HG02798 (cell line): ENCODE measurements at regions not wholly inside any gene's neighbourhood (a gene's known extent, or its start where the extent isn't known, plus 50 kb on each side); places are given as distances from the start of the nearest gene placed in this dataset.

Source experiments
- ATAC-seq: cut with Tn5 transposase; IDR thresholded peaks from one replicate; pipeline ENCODE4 v1.9.1; 2021; ENCODE audit warnings: mild to moderate bottlenecking; ENCODE audit not compliant: unreplicated experiment, poor library complexity

DNA sequence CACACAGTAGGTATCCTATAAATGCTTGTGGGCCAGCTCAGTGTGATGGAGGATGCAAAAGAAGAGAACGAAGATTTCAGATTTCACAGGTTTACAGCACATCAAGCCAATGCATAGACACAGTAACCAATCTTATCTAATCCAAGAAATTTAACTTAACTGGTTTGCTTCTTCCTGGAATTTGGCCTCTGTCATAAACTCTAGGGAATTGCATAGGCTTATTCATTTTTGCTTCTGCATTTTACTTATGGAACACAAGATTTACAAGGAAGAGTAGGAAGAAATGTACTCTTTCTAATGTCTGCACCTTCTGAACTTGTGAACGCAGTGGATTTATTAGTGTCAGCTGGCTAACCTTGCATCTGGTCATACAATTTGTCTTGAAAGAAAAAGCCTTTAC, 389.4 kb upstream of the NPVF start:
- ATAC-seq = no peak

- no peak for ATAC-seq
Observed at GRCh38 chr7:25619381-25619780, 391.1 kb upstream of the NPVF start.

DNA sequence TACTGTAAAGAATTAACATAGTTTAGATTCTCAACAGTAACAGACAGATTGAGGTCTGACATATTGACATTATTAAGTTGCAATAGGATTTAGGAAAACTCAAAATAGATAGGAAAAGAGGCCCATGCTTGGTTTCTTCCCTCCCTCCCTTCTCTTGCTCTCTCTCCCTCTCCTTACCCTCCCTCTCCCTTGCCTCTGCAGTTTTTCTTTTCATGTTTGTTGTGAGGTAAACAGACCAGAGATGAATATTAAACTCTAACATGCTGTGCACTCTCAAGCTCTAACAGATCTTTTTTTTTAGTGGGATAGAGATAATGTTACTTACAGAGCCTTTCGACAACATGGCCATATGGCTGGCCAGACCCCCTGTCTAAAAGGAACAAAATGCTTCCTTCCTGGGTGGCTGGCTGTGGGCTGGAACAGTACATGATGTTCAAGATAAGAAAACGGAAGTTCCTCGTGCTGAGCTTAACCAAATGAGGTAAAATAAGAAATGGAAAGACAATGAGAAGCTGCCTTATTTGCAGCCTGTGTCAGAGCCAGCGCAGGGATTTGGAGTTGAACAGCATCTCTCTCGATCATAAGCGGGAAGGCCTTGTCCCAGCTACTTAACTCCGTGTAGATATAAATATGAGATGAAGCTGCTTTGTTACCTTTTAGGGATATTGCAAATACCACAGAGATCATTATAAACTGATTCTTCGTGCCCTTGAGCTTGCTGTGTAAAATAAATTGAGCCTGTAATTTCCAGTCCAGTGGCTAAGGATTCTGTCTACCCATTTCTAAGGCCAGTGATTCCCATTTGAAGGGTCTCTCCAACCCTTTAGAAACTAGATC, 391.9 kb upstream of the NPVF start:
- ATAC-seq = no peak

GRCh38 chr7:25621993-25622392, 393.7 kb upstream of the NPVF start:
- no peak for ATAC-seq

GRCh38 chr7:25622695-25623094, 394.4 kb upstream of the NPVF start:
- no peak for ATAC-seq

DNA sequence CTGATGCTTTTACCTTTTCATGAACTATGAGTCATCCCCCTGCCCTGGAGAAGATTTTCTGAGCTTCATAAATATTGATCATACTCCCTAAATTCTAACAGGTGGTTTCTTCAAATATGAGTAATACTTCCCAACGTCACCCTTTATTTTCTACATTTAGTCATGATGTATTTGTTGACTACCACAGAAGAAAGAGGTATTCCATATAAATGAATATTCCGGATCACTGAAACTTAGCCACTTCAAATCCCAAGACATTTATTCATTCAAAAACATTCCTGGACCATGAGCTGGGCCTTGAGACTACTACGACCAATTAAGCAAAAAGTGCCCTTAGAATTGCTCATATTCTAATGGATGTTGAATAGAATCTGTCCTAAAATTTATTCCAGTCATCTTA, 395.8 kb upstream of the NPVF start:
- no peak for ATAC-seq

DNA sequence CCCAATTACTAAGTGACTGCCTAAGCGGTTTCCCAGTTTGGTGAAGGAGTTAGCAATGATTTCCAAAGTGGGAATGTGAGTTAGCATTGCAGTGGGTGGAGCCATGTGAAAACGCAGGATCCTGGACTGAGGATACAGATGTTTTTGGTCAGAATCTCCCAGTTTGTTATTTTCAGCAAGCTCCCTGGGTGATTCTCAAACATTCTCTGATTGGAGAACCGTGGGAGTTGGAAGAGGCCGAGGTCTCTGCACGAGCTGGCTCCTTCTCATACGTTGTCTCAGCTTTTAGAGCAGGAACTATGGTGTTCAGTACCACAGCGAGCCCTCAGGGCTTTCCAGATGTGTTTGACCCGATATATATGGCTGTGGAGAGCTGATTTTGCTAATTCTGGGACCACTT, 396.5 kb upstream of the NPVF start:
- no peak for ATAC-seq

GRCh38 chr7:25625306-25625992, 397.2 kb upstream of the NPVF start:
- no peak for ATAC-seq

DNA sequence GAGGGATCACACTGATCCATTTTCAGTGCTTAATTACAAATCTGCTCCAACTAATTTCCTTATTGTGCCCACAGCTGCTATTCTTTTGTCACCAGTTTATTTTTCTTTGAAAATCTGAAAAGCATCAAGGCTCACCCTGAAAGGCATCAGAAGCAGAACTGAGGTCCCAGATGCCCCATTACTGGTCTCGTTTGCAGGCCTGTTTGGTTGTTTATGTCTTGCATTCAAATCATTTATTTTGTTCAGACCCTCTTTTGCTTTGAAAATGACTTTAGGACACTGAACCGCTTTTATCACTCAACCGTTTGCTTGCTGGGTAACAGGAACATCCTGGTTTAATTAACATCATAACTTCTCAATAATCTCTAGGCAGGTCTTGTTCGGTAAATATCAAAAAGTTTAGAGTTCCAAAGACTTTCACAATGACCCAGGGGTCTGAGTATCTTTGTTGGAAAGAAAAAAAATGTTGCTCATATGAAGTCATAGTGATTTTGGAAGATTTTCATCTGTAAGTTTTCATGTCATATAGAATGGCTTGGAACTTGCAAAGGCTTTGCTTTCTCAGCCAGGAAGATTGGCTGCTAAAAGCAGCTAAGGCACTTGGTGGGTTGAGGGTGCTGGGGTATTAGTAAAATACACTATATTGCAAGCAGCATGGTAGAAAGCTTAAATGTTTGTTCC, 398.3 kb upstream of the NPVF start:
- ATAC-seq = no peak

- ATAC-seq = no peak
Observed at GRCh38 chr7:25628446-25628845, 400.2 kb upstream of the NPVF start.

- no peak for ATAC-seq
Observed at GRCh38 chr7:25632616-25633015, 404.3 kb upstream of the NPVF start.

GRCh38 chr7:25633426-25634036, 405.2 kb upstream of the NPVF start:
- no peak for ATAC-seq

- ATAC-seq = no peak
Observed at GRCh38 chr7:25636168-25636567, 407.9 kb upstream of the NPVF start.

GRCh38 chr7:25636871-25637283, 408.6 kb upstream of the NPVF start:
- ATAC-seq = no peak

DNA sequence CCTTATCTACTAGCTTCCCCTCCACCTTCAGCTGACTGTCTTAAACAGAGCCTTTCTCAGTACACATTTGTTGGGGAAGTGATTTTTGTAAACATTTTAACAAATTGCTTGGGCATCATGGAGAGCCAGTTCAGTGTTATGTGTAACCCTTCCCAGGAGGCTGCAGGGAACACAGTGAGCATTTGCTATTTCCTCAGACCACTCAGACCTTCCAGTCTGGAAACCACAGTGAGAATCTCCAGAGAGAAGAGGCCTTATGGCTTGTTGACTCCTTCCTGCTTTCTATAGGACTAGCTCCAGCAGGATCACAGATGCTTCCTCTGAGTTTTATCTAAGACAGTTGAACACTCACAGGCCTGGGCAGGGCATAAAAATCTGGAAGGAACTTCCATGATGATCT, 409.8 kb upstream of the NPVF start:
- no peak for ATAC-seq

DNA sequence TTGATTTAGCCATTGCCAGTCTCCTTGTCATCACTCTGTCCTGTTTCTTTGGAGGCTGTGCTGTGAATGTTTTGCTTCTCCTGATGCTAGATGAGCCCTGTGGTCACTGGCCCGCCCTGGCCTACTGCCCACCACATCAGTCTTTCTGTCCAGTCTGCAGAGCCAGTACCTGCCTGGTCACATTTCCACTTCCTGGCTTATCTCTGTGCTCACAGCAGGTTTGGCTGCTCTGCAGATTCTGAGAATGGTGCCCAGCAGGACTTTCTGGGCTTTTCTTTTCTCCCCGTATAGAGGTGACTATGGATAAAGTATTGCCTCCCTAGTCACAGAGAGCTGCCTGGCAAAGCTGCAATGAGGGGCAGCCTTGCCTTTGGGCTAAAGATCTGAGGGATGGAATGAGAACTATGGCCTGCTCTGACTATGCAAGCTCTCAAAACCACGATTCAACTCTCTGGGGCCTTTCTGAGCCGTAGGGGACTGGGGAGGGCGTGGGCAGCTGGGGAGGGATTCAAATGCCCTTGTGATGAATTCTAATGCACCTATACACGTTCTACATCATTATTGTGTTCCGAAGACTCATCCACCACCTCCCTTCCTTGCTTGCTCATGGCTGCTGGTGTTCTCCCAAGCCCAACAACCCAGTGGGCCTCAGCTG, 410.4 kb upstream of the NPVF start:
- ATAC-seq = no peak

DNA sequence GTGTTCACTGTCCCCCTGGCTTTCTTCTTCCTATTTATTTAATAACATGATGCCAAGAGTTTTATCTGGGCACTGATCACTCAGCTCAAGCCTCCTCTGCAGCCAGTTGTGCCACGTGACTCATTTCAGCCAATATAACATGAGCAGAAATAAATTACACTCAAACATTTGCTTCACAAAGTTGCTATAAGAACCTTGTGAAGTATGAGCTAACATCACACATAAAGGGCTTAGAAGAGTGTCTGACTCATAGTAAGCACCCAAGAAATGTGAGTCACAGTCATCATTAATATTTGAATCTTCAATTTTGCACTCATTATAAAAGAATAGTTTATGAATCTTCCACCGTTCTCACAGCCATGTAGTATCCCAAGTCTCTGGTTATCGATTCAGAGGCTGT, 414.6 kb upstream of the NPVF start:
- no peak for ATAC-seq

GRCh38 chr7:25643286-25643685, 415.0 kb upstream of the NPVF start:
- ATAC-seq = no peak

GRCh38 chr7:25643770-25644394, 415.6 kb upstream of the NPVF start:
- no peak for ATAC-seq
